ENCODE measurements at regions not wholly inside any gene's neighbourhood (a gene's known extent, or its start where the extent isn't known, plus 50 kb on each side); places are given as distances from the start of the nearest gene placed in this dataset.

GRCh38 chr7:123346766-123347165, 147.0 kb upstream of the SLC13A1 start:
- TF ChIP-seq CTCF (conservative IDR thresholded peaks at IDR 0.05), result no peak
- TF ChIP-seq EZH2 (IDR thresholded peaks at IDR 0.05; ENCODE audit: low read depth), result no peak
